ENCODE measurements at regions not wholly inside any gene's neighbourhood (a gene's known extent, or its start where the extent isn't known, plus 50 kb on each side); places are given as distances from the start of the nearest gene placed in this dataset.

DNA sequence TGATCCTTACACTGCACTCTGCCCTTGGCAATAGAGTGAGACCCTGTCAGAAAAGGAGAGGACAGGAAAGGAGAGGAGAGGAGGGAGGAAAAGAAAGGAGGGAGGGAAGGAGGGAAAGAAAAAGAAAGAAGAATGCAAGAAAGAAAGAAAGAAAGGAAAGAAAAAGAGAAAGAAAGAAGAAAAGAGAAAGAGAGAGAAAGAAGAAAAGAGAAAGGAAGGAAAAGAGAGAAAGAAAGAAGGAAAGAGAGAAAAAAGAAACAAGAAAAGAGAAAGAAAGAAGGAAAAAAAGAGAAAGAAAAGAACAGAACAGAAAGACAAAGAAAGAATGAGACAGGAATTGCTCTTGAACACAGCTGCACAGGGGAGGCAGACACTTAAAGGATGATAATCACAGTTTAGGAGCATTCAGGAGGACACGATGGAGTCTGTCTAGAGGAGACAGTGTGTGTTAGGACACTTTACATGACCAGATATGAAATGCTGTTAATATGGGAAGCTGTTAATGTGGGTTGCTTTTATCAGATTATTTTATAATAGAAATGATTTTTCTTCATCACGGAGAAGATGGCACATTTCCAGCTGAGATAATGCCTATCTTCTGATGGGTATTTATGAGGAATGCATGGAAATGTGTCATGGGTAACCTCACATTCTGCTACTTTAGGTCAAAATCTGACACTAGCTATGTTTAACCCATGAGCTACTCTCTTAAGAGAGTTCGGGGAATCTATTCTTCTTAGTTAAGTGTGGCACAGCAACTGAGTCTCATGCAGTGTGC, 160.5 kb downstream of the BAMBI start:
- Histone ChIP-seq H3K27me3 (ENCODE audit: insufficient read depth, insufficient read length) (no peaks in the 10 kb centered on the region), H3K9ac (ENCODE audit: insufficient read length, low read depth) (no peak overlapping the region), H3K9me3 (ENCODE audit: insufficient read depth, low read length) (no peaks in the 10 kb centered on the region), H3K4me3 (ENCODE audit: insufficient read length, low read depth) (no peak overlapping the region), H3K36me3 (ENCODE audit: insufficient read depth, insufficient read length, low read length) (no peaks in the 10 kb centered on the region), H3K4me1 (ENCODE audit: insufficient read depth, insufficient read length) (no peaks in the 10 kb centered on the region)
- no peak for DNase-seq (ENCODE audit: low read depth, low spot score)
- TF ChIP-seq SUZ12 (IDR thresholded peaks at IDR 0.05; ENCODE audit: extremely low read depth, insufficient read depth, insufficient read length) (no peak), ZNF274 (IDR thresholded peaks at IDR 0.05; ENCODE audit: low read depth, low read length) (no peak), YY1 (IDR thresholded peaks at IDR 0.05; ENCODE audit: insufficient read depth, insufficient read length) (no peak)

DNA sequence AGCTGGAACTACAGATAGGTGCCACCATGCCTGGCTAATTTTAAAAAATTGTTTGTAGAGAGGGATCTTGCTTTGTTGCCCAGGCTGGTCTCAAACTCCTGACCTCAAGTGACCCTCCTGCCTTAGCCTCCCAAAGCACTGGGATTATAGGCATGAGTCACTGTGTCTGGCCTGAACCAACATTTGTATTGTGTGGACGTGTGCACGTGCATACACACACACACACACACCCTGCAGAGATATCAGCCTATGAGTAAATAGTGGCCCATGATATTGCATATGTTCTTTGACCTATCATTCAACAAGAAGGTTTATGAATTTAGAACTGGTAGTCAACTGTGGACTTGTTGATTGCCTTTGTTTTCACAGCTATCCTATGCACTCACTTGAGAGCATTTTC, 161.6 kb downstream of the BAMBI start:
- TF ChIP-seq YY1 (IDR thresholded peaks at IDR 0.05; ENCODE audit: insufficient read depth, insufficient read length) = no peak
- TF ChIP-seq ZNF274 (IDR thresholded peaks at IDR 0.05; ENCODE audit: low read depth, low read length) = no peak
- TF ChIP-seq SUZ12 (IDR thresholded peaks at IDR 0.05; ENCODE audit: extremely low read depth, insufficient read depth, insufficient read length) = no peak
- Histone ChIP-seq H3K36me3 (ENCODE audit: insufficient read depth, insufficient read length, low read length) (no peaks in the 10 kb centered on the region), H3K27me3 (ENCODE audit: insufficient read depth, insufficient read length) (no peaks in the 10 kb centered on the region), H3K4me3 (ENCODE audit: insufficient read length, low read depth) (no peak overlapping the region), H3K4me1 (ENCODE audit: insufficient read depth, insufficient read length) (no peaks in the 10 kb centered on the region), H3K9ac (ENCODE audit: insufficient read length, low read depth) (no peak overlapping the region), H3K9me3 (ENCODE audit: insufficient read depth, low read length) (peaks cover 1% of the 10 kb centered on the region)
- DNase-seq (ENCODE audit: low read depth, low spot score) = no peak

DNA sequence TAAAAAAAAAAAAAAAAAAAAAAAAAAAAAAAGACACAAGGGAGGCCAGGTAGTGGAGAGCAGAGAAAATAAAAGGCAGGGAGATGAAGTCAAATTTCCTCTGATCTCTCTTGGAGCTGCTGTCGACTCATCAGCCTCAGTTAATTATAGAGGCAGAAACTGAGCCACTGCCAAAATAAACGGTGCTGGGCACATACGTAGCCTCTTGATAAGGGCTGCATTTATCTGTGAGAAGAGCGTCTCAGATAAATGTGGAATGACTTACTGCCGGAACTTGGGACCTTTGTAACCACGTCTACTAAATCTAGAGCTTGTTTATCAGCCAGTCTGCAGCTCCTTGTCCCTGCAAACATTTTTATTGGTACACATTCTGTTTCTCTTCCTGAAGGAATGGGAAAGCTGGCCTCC, 162.3 kb downstream of the BAMBI start:
- Histone ChIP-seq H3K27me3 (ENCODE audit: insufficient read depth, insufficient read length) (no peaks in the 10 kb centered on the region), H3K4me1 (ENCODE audit: insufficient read depth, insufficient read length) (no peaks in the 10 kb centered on the region), H3K9ac (ENCODE audit: insufficient read length, low read depth) (no peak overlapping the region), H3K9me3 (ENCODE audit: insufficient read depth, low read length) (peaks cover 8% of the 10 kb centered on the region), H3K4me3 (ENCODE audit: insufficient read length, low read depth) (no peak overlapping the region), H3K36me3 (ENCODE audit: insufficient read depth, insufficient read length, low read length) (no peaks in the 10 kb centered on the region)
- DNase-seq (ENCODE audit: low read depth, low spot score) = no peak
- TF ChIP-seq SUZ12 (IDR thresholded peaks at IDR 0.05; ENCODE audit: extremely low read depth, insufficient read depth, insufficient read length) (no peak), ZNF274 (IDR thresholded peaks at IDR 0.05; ENCODE audit: low read depth, low read length) (no peak), YY1 (IDR thresholded peaks at IDR 0.05; ENCODE audit: insufficient read depth, insufficient read length) (no peak)

DNA sequence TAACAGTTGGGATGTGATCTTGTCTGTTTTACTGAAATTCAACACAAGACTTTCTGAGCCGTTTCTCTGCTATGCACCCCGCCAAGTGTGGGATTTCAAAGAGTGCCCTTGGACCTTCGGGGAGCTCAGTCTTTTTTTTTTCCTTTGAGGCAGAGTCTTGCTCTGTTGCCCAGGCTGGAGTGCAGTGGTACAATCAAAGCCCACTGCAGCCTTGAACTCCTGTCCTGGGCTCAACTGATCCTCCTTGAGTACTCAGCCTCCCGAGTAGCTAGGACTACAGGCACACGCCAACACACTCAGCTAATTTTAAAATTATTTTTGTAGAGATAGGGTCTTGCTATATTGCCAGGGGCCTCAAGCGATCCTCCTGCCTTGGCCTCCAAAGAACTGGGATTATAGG, 162.9 kb downstream of the BAMBI start:
- Histone ChIP-seq H3K4me1 (ENCODE audit: insufficient read depth, insufficient read length) (no peaks in the 10 kb centered on the region), H3K9ac (ENCODE audit: insufficient read length, low read depth) (no peak overlapping the region), H3K36me3 (ENCODE audit: insufficient read depth, insufficient read length, low read length) (no peaks in the 10 kb centered on the region), H3K4me3 (ENCODE audit: insufficient read length, low read depth) (no peak overlapping the region), H3K9me3 (ENCODE audit: insufficient read depth, low read length) (peaks cover 14% of the 10 kb centered on the region), H3K27me3 (ENCODE audit: insufficient read depth, insufficient read length) (no peaks in the 10 kb centered on the region)
- TF ChIP-seq YY1 (IDR thresholded peaks at IDR 0.05; ENCODE audit: insufficient read depth, insufficient read length) (no peak), SUZ12 (IDR thresholded peaks at IDR 0.05; ENCODE audit: extremely low read depth, insufficient read depth, insufficient read length) (no peak), ZNF274 (IDR thresholded peaks at IDR 0.05; ENCODE audit: low read depth, low read length) (no peak)
- no peak for DNase-seq (ENCODE audit: low read depth, low spot score)

DNA sequence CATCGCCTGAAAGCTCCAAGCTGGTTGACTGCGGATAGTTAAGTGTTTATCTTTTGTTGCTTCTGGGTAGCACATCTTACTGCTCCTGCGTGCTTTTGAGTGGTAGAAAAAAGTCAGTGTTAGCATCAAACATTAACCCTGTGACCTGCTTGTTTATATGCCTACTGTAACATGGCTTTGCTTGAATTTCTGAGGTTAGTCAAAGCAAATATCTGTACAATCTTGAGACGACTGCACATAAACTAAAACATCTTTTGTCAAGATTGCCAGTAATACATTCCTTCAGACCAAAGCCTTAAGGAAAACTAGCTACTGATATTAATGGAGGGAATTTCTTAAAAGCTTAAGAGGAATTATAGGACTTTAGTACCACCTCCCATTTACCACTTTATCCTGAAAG, 163.7 kb downstream of the BAMBI start:
- H3K36me3 ChIP-seq (ENCODE audit: insufficient read depth, insufficient read length, low read length) = no peaks in the 10 kb centered on the region
- peaks cover 20% of the 10 kb centered on the region for H3K9me3 ChIP-seq (ENCODE audit: insufficient read depth, low read length)
- H3K4me1 ChIP-seq (ENCODE audit: insufficient read depth, insufficient read length) = no peaks in the 10 kb centered on the region
- H3K27me3 ChIP-seq (ENCODE audit: insufficient read depth, insufficient read length) = no peaks in the 10 kb centered on the region
- H3K4me3 ChIP-seq (ENCODE audit: insufficient read length, low read depth) = no peak overlapping the region
- no peak overlapping the region for H3K9ac ChIP-seq (ENCODE audit: insufficient read length, low read depth)
- DNase-seq (ENCODE audit: low read depth, low spot score) = no peak
- TF ChIP-seq ZNF274 (IDR thresholded peaks at IDR 0.05; ENCODE audit: low read depth, low read length) (no peak), SUZ12 (IDR thresholded peaks at IDR 0.05; ENCODE audit: extremely low read depth, insufficient read depth, insufficient read length) (no peak), YY1 (IDR thresholded peaks at IDR 0.05; ENCODE audit: insufficient read depth, insufficient read length) (no peak)

DNA sequence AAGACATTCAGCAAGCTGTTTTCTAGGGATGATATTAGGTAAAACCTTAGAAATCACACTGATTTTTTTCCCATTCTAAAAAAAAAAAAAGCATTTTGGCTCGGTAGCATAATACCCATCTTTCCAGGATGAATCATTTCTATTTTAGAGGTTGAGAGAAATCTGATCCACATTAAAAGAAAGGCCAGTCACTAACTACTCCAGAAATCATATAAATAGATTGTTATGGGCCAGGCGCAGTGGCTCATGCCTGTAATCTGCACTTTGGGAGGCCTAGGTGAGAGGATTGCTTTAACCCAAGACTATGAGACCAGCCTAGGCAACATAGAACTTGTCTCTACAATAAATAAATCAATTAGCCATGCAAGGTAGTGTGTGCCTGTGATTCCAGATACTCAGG, 164.3 kb downstream of the BAMBI start:
- TF ChIP-seq YY1 (IDR thresholded peaks at IDR 0.05; ENCODE audit: insufficient read depth, insufficient read length) (no peak), ZNF274 (IDR thresholded peaks at IDR 0.05; ENCODE audit: low read depth, low read length) (no peak), SUZ12 (IDR thresholded peaks at IDR 0.05; ENCODE audit: extremely low read depth, insufficient read depth, insufficient read length) (no peak)
- no peak for DNase-seq (ENCODE audit: low read depth, low spot score)
- Histone ChIP-seq H3K4me1 (ENCODE audit: insufficient read depth, insufficient read length) (no peaks in the 10 kb centered on the region), H3K4me3 (ENCODE audit: insufficient read length, low read depth) (no peak overlapping the region), H3K9me3 (ENCODE audit: insufficient read depth, low read length) (peaks cover 20% of the 10 kb centered on the region), H3K36me3 (ENCODE audit: insufficient read depth, insufficient read length, low read length) (no peaks in the 10 kb centered on the region), H3K27me3 (ENCODE audit: insufficient read depth, insufficient read length) (no peaks in the 10 kb centered on the region), H3K9ac (ENCODE audit: insufficient read length, low read depth) (no peak overlapping the region)

DNA sequence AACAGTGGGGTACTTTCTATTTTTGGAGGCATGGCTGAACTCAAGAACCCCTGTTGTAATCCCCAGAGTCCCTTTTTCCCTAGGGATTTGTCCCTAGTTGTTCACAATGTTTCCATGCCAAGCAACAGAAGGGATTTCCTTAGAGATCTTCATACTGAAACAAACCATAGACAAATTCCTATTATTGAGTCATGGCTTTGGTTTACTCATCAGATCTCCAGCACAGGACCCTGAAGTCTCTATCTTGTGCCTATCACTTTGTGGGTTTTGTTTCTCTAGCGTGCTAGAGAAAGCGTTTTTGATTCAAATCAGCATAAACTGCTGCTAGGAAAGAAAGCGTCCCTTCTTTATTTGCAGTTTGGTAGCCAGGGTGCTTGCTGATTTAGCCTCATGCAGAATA, 165.0 kb downstream of the BAMBI start:
- H3K27me3 ChIP-seq (ENCODE audit: insufficient read depth, insufficient read length) = no peaks in the 10 kb centered on the region
- no peak overlapping the region for H3K4me3 ChIP-seq (ENCODE audit: insufficient read length, low read depth)
- no peak for DNase-seq (ENCODE audit: low read depth, low spot score)

More for the DNA sequence above, 165.0 kb downstream of the BAMBI start:
- no peaks in the 10 kb centered on the region for H3K4me1 ChIP-seq (ENCODE audit: insufficient read depth, insufficient read length)
- no peaks in the 10 kb centered on the region for H3K36me3 ChIP-seq (ENCODE audit: insufficient read depth, insufficient read length, low read length)
- peaks cover 20% of the 10 kb centered on the region for H3K9me3 ChIP-seq (ENCODE audit: insufficient read depth, low read length)
- TF ChIP-seq ZNF274 (IDR thresholded peaks at IDR 0.05; ENCODE audit: low read depth, low read length) (no peak), YY1 (IDR thresholded peaks at IDR 0.05; ENCODE audit: insufficient read depth, insufficient read length) (no peak), SUZ12 (IDR thresholded peaks at IDR 0.05; ENCODE audit: extremely low read depth, insufficient read depth, insufficient read length) (no peak)
- H3K9ac ChIP-seq (ENCODE audit: insufficient read length, low read depth) = no peak overlapping the region
